ENCODE measurements at regions not wholly inside any gene's neighbourhood (a gene's known extent, or its start where the extent isn't known, plus 50 kb on each side); places are given as distances from the start of the nearest gene placed in this dataset.

GRCh38 chr17:79673517-79673916, 57.2 kb upstream of the ENPP7 start:
- TF ChIP-seq ARNTL (CRISPR knock-in tag; IDR thresholded peaks at IDR 0.05; ENCODE audit: borderline replicate concordance, low read depth): no peak
- peak; percentile 97 for TF ChIP-seq ZFP30 (CRISPR knock-in tag; IDR thresholded peaks at IDR 0.05)
- ATAC-seq: no peak

- TF ChIP-seq ISL1 (CRISPR knock-in tag; IDR thresholded peaks at IDR 0.05) (no peak), PPARA (CRISPR knock-in tag; IDR thresholded peaks at IDR 0.05; ENCODE audit: borderline replicate concordance) (no peak), CSRNP3 (CRISPR knock-in tag; IDR thresholded peaks at IDR 0.05) (no peak), ZFP3 (CRISPR knock-in tag; IDR thresholded peaks at IDR 0.05) (no peak), ZNF70 (CRISPR knock-in tag; IDR thresholded peaks at IDR 0.05) (no peak), SNAI2 (CRISPR knock-in tag; IDR thresholded peaks at IDR 0.05) (no peak), RARB (CRISPR knock-in tag; IDR thresholded peaks at IDR 0.05) (no peak)
Measured at GRCh38 chr17:79672496-79672895, 58.2 kb upstream of the ENPP7 start.

GRCh38 chr17:79671085-79671694, 59.6 kb upstream of the ENPP7 start:
- TF ChIP-seq ZFP3 (CRISPR knock-in tag; IDR thresholded peaks at IDR 0.05): no peak
- no peak for TF ChIP-seq ZFP30 (CRISPR knock-in tag; IDR thresholded peaks at IDR 0.05)
- TF ChIP-seq PPARA (CRISPR knock-in tag; IDR thresholded peaks at IDR 0.05; ENCODE audit: borderline replicate concordance): no peak
- TF ChIP-seq SNAI2 (CRISPR knock-in tag; IDR thresholded peaks at IDR 0.05): no peak
- no peak for TF ChIP-seq OSR1 (CRISPR knock-in tag; IDR thresholded peaks at IDR 0.05)
- no peak for TF ChIP-seq PATZ1 (CRISPR knock-in tag; IDR thresholded peaks at IDR 0.05; ENCODE audit: borderline replicate concordance)
- TF ChIP-seq POU6F1 (CRISPR knock-in tag; IDR thresholded peaks at IDR 0.05; ENCODE audit: borderline replicate concordance, low read depth): no peak
- TF ChIP-seq ARNTL (CRISPR knock-in tag; IDR thresholded peaks at IDR 0.05; ENCODE audit: borderline replicate concordance, low read depth): no peak
- no peak for TF ChIP-seq GLIS3 (CRISPR knock-in tag; IDR thresholded peaks at IDR 0.05)
- TF ChIP-seq TSHZ2 (CRISPR knock-in tag; IDR thresholded peaks at IDR 0.05): no peak
- no peak for TF ChIP-seq ZNF8 (CRISPR knock-in tag; IDR thresholded peaks at IDR 0.05)
- ATAC-seq: no peak

More at GRCh38 chr17:79672496-79672895, 58.2 kb upstream of the ENPP7 start:
- ATAC-seq: no peak

GRCh38 chr17:79670537-79671084, 59.8 kb upstream of the RBFOX3 start:
- no peak for ATAC-seq
- TF ChIP-seq ZNF8 (CRISPR knock-in tag; IDR thresholded peaks at IDR 0.05): no peak
- no peak for TF ChIP-seq BACH2 (CRISPR knock-in tag; IDR thresholded peaks at IDR 0.05; ENCODE audit: borderline replicate concordance)
- no peak for TF ChIP-seq ZC3H10 (CRISPR knock-in tag; IDR thresholded peaks at IDR 0.05)
- TF ChIP-seq TOX (CRISPR knock-in tag; IDR thresholded peaks at IDR 0.05; ENCODE audit: borderline replicate concordance): no peak
- no peak for TF ChIP-seq TSHZ2 (CRISPR knock-in tag; IDR thresholded peaks at IDR 0.05)

All from SK-N-SH treated with all-trans-retinoic acid at 6 μM for 48 hours (cell line).